LoVo (cell line): ENCODE measurements at regions not wholly inside any gene's neighbourhood (a gene's known extent, or its start where the extent isn't known, plus 50 kb on each side); places are given as distances from the start of the nearest gene placed in this dataset.
"Not testable (repeated sequence)": the region's sequence is repeated elsewhere in the genome, so short reads cannot be mapped to it uniquely, and the experiment has no call there.

Source experiments
- DNase-seq: peaks from one replicate; pipeline ENCODE4 v3.0.0-alpha.2; 2016; ENCODE audit warnings: low spot score

DNA sequence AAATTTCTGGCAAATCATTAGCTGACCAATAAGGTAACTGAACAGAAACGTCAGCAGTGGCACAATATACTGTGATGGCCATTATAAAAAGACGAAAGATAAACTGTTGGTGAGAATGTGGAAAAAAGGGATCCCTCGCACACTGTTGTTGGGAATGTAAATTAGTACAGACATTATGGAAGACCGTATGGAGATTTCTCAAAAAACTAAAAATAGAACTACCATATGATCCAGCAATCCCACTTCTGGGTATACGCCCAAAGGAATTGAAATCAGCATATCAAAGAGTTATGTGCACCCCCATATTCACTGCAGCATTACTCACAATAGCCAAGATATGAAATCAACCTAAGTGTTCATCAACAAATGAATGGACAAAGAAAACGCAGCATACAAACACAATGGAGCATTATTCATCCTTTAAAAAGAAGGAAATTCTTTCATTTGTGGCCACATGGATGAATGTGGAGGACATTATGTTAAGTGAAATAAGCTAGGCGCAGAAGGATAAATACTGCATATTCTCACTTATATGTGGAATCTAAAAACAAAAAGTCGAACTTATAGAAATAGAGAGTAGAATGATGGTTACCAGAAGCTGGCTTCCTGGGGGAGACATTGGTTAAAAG, 257.7 kb downstream of the RHOU start:
- no peak for DNase-seq

DNA sequence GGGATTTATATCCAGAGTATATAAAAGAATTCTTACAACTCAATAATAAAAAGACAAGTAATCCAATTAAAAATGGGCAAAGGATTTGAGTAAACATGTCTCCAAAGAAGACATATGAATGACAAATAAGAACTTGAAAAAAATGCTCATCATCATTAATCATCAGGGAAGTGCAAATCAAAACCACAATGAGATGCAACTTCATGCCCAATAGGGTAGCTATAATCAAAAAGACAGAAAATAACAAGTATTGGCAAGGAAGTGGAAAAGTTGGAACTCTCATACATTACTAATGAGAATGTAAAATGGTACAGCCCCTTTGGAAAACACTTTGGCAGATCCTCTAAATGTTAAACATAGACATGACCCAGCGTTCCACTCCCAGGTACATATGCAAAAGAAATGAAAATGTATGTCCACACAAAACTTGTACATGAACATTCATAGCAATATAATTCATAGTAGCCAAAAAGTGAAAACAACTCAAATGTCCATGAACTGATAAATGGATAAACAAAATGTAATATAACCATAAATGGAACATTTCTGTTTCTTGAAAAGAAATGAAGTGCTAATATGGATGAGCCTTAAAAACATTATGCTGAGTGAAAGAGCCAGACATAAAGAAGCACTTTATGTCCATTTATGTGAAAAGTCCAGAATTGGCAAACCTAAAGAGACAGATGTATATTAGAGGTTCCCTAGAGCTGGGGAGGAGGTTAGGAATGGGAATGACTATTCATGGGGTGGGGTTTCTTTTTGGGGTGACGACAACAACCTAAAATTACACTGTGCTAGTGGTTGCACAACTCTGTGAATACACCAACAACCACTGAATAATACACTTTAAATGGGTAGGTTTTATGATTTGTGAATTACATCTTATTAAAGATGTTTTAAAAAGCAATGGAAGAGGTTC, 259.7 kb downstream of the RHOU start:
- no peak for DNase-seq

DNA sequence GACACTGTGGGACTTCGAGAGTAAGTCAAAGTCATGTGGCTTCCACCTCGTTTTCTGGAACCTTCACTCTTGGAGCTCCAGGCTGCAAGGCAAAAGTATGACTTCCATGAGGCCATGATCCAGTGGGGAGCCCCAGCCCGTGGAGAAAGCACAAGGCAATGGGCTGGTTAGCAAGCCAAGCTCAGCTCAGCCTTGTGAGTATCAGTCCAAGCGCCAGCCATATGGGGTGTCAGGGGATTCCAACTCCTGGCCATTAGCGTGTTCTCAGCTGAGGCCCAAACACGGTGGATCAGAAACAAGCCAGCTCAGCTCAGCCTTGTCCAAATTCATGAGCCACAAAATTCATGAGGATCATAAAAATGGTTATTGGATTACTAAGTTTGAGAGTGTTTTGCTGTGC, 261.0 kb downstream of the RHOU start:
- DNase-seq: no peak

DNA sequence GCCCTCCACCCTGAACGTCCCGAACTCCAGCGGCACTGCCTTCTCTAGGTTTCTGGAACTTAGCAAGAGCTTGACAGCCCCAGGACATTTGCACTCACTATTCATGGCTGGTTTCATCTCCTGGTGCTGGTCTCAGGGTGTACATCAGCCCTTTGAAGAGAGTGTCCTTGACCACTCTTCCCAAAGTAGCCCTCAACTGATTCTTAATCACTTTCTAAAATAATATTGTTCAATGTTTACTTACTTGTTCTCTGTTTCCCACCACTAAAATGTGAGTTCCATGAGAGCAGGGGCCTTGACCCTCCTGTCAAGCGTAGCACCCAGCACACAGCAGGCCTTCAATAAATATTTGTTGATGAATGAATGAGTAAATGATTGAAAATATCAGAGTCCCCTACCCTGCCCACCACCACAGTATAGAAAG, 262.5 kb downstream of the RHOU start:
- no peak for DNase-seq

DNA sequence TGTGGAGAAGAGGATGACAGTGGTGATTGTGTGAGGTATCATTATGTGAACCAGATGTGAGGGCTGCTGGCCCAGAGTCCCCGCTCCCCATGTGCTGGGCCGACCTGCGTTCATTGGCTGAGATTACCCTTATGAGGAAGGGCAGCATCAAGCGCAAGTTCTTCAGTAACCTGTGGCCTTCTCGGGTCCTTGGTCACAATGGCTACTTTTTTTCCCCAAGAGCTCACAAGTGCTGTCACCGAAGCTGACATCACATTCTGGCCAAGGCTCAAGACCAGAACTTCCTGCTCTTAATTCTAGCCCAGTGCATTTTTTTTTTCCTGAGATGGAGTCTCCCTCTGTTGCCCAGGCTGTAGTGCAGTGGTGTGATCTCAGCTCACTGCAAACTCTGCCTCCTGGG, 262.9 kb downstream of the RHOU start:
- DNase-seq: no peak

DNA sequence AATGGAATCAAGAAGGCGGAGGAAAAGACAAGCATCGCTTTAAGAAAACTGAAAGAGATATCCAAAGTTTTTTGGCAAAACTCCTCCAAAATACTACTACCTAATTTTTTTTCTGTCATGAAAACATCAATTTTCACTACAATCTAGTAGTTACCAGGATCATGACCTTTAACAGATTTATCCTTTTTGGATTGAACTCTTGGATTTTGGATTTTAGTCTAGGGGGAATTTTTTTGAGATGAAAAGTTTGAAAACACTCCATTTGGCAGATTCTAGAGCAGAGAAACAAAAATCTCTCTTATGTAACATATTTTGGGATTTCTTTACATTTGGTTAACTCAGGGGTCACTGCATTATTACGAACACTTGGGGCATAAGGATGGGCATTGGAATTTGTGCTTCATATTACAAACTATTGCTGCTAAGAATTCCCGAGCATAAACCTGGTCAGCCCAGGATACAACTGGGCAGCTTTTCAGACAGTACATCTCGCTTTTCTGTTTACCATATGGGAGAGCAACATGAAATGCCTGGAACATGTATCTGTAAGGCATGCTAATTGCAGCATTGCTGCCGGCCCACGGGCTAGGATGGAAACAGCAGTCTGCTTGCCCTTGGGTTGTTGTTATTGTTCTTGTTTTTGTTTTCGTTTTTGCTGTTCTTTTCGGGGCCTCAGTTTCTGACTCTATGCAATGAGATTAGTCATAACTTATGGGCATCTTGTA, 264.3 kb downstream of the RHOU start:
- DNase-seq: no peak

DNA sequence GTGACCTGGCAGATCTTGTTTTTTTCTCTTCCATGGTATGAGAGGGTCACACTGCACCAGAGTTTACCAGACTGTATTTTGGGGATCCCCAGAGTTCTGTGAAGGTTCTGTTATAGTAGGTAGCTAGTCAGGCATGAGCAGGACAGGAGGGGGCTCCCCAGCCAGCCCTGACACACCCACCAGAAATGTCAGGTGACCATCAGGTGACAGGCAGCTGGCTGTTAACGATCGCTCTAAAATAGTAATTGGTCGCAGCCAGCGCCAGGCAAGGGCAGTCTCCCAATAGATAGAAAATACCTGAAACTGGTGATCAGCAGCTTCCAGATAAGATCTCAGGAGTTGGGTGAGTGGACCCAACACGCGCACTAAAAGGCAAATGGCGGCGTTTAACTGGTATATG, 264.9 kb downstream of the RHOU start:
- DNase-seq: no peak

DNA sequence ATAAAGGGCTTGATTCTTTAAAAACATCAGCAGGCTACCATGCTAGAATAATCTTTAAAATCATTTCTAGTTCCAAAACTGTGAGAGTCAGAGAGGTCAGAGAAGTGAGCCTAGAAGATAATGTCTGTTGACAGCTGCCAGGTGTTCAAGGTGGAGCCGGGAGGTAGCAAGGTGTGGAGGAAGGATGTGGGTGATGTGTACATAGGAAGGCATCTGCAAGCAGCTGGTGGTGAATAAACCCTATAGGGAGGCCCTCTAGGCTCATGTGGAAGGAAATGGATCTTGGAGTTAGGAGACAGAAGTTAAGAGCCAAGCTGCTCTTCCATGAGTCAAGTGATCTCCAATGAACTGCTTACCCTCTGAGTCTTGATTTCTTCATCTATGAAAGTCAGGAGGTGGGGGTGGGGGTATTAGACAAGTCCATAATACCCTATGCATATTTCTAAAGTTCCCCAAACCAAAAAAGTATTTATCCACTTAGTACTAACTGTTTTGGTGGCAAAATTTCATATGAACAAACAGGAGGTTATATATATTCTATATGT, 266.3 kb downstream of the RHOU start:
- no peak for DNase-seq

DNA sequence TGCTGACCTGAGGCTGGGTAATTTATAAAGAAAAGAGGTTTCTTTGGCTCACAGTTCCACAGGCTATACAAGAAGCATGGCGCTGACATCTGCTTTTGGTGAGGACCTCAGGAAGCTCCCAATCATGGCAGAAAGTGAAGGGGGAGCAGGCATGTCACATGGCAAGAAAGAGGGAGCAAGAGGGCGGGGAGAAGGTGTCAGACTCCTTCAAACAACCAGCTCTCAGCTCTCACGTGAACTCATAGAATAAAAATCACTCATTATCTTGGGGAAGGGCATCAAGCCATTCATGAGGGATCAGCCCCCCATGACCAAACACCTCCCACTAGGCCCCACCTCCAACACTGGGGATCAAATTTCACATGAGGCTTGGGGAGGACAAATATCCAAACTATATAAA, 266.8 kb downstream of the RHOU start:
- no peak for DNase-seq

DNA sequence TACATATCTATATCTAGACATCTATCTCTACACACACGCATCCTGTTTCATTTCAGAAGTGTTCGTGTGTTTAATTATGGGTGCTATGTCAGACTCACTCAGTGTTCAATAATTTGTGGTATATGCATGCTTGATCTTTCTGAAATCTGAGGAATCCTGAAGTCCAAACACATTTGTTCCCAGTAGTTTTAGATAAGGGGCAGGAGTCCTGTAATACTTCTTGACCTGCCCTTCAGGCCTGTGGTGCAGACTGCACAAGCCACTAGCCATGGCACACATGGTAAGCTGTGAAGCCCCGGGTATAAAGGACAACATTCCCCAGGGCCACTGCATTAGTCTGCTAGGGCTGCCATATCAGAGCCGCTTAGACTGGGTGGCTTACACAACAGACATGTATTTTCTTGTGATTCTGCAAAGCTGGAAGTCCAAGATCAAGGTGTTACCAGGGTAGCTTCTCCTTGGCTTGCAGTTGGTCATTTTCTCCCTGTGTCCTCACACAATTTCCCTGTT, 267.2 kb downstream of the RHOU start:
- no peak for DNase-seq

DNA sequence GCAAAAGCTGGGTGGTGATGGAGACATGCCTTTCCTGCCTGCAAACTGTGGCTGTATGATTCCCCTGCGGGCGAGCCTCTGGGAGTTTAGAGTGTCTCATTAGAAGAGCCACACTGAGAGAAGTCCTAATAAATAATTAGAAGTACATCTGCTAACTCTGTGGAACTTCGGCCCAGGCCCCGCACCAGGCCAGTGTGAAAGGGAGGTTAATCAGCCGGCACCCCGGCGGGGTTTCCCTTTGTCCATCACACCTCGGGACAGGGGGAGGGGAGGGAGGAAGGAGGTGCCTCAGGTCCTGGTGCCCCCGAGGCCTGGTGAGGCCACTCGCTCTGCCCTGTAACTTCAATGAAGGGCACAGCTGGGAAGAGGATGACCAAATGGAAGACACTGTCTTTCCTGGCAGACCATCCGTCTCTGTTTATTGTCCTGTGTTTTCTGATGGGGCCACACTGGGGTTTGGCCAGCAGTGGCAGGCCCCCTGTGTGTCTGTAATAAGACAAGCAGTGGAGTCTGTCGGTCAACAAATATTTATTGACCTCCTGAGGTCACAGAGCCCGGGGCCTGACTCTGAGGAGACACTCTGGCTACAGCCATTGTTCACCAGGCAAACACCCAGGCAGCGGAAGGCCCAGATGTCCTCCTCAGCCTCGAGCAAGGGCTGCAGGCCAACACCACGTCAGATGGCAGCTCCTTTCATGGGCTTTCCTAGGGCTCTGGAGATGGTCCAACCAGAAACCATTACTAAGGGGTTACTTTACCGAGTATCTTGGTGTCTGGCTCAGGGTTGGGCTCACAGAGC, 267.5 kb upstream of the RAB4A start:
- DNase-seq: no peak

DNA sequence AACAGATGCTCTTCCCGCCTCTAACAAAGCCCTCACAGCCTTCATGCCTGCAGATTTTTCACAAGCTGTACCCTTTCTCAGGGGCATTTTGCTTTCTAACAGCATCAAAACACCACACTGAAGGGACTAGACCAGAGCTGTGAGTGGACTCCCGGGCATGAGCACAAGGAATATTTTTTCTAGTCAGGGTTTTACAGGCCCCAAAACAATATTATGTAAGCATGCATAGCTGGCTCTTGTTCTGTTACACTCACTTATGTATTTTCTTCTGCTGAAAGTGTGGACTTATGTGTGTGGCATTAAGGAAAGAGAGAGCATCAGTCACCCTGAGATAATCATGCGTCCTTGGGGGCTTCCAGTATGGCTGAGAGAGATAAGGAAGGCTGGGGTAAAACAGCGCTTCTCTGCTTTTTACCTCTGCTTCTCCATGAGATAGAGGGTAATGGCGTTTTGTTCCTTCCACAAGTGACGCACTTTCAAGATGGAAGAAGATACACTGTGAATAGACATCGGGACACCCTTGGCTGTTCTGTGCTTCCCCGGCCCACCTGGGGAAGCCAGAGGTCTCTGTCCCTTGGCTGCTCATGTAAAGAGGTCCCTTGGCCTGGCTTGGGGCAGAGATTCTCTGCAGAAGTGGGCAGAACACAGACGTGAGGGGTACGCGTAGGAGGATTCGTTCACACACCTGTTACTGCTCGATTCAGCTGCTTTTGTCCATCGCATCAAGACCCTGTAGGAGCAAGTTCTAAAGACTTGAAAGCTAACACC, 266.7 kb upstream of the RAB4A start:
- DNase-seq: no peak

DNA sequence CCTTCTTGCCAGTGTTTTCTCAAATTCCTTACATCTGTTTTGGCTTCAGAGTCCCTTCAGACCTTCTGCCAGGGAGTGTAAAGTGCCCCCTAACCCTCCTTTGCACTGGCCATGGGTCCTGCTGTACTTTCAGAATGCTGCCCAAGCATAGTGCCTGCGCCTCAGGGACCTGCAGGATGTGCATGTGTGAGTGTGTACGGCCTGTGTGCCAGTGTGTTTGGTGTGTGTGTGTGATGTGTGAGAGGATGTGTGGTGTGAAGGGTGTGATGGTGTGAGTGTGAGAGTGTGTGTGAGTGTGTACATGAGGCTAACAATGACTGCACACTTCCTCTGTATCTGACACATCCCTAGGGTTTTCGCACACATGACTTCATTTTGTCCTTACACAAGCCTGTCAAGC, 265.8 kb upstream of the RAB4A start:
- no peak for DNase-seq

DNA sequence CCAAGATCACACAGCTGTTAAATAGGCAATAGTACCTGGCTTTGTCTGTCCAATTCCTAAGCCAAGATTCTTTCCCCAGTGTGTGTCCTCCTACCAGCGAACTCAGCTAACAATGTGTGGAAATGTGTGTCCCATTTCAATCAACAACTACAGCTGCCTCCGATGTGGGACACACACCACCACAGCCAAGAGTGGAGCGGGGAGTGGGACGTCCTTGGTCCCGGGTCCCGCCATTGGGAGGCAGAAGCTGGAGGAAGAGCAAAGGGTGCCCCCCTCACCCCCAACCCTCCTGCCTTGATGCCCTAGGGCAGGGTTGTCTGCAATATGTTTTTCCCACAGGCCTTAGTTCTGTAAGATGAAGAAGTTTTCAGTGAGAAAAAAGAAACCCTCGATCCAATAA, 265.4 kb upstream of the RAB4A start:
- no peak for DNase-seq

DNA sequence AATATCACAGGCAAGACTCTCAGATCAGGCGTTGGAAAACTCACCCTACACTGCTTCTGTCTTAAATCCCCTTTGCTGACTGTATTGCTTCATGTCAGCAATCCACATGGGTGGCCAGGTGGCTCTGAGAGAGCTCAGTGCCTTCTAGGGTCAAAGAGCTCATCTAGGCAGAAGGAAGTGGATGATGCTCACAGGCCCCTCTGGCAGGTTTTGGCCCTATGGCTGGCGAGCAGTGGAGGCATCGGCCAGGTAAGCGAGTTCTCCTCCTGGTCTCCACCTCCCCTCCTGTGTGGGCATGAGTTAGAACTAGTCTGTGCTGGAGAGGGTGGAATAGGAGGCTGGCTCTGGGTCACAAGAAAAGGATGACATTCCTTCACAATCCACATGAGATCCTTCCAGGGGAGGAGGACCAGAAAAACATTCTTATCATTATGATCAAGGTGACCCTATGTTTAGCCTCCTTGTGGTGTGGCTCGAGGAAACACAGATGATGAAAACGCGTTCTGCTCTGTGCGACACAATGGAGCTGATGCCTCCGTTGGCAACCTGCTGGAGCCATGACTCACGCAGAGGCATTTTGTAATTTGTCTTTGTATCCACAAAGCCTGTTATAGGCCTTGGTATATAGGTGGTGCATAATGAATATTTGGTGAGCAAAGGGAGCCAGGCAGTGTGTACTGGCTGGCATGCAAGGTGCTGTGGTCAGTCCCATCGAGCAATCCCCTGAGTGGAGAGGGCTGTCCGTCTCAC, 264.6 kb upstream of the RAB4A start:
- DNase-seq: no peak

DNA sequence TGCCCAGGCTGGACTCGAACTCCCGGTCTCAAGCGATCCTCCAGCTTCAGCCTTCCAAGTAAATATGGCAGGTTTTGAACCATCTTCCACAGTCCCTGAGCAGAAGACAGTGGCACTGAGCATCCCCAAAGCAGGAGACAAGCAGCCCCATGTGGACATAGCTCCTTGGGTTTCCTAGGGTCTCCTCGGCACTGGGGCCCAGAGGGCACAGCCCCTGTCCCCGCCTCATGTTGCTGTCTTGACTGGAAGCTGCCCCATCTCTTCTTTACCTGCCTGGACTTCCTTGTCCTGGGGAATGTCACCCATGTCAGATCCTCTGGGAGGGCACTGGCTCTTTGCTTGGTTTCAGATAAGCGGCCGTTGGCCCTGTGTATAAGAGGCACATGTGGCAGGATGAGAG, 263.7 kb upstream of the RAB4A start:
- DNase-seq: no peak

DNA sequence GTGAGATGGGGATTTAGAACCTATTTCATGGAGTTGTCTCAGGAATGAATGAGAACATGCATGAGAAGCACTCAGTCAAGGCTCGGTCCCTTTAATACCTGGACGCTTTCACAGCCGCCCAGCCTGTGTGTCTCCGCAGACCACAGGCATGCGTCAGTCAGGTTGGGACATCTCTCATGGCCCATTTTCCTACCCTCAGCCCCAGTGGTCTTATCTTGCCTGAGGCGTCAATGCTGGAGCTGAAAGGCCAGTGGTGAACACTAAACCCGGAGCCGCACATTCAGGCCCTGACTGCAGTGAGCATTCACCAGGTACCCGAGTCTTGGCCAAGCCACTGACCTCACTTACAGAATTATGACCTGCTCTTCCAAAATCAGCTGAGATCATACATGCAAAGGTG, 263.2 kb upstream of the RAB4A start:
- no peak for DNase-seq

DNA sequence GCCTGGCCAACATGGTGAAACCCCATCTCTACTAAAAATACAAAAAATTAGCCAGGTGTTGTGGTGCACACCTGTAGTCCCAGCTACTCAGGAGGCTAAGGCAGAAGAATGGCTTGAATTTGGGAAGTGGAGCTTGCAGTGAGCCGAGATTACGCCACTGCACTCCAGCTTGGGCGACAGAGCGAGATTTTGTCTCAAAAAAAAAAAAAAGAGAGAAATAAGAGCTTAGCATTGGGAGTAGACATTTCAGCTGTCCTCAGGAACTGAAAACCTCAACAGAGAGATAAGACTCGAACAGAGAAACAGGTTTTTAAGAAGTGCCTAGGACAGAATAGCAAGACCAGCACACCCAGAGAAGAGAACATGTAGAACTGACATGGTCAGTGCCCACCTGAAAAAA, 262.6 kb upstream of the RAB4A start:
- DNase-seq: not testable (repeated sequence)

DNA sequence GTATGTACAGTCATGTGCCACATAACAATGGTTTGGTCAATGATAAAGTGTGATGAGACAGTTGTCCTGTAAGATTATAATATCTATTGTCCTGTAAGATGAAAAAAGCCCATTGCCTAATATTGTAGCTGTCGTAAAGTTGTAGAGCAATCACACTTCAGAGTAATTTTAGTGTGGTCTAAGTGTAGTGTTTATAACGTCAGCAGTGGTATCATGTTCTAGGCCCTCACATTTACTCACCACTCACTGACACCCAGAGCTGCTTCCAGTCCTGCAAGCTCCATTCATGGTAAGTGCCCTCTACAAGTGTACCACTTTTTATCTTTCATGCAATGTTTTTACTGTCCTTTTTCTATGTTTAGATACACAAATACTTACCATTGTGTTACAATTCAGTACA, 259.9 kb upstream of the RAB4A start:
- no peak for DNase-seq

DNA sequence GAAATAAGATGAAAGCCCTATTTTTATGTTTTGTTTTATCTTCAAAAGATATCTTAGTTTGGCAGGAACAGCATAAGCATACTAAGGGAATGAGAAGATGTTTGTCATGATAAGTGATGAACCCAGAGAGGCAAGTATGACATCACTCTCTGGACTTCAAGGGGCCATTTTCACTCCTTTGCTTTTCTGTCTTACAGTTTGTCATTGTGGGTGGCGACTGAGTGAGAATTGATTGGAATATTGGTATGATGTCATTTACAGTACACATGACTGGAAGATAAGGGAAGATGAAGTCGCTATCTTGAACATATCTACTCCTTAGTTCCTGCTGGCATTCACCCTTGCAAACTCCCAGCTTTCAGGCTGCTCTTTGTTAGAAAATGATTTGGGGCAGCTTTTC, 258.1 kb upstream of the RAB4A start:
- no peak for DNase-seq
